ENCODE measurements at regions not wholly inside any gene's neighbourhood (a gene's known extent, or its start where the extent isn't known, plus 50 kb on each side); places are given as distances from the start of the nearest gene placed in this dataset.

DNA sequence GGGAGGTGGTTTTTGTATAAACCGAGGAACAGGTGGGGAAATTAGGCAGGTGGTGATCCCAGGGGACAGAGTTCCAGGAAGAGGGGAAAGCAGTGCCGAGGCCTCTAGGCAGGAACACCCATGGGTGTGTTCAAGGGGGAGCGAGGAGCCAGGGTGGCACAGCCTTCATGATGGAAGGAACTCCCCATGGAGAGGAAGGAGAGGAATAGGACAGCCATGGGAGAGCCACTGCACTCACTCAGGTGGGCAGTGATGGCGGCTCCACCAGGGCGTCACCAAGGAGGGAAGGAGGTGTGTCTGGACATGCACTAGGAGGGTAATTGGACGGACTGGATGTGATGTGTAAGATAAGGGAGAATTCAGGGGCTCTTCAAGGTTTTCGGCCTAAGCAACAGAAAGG lies 98.2 kb downstream of the THBS2 start:
- TF ChIP-seq, protein P1, sequence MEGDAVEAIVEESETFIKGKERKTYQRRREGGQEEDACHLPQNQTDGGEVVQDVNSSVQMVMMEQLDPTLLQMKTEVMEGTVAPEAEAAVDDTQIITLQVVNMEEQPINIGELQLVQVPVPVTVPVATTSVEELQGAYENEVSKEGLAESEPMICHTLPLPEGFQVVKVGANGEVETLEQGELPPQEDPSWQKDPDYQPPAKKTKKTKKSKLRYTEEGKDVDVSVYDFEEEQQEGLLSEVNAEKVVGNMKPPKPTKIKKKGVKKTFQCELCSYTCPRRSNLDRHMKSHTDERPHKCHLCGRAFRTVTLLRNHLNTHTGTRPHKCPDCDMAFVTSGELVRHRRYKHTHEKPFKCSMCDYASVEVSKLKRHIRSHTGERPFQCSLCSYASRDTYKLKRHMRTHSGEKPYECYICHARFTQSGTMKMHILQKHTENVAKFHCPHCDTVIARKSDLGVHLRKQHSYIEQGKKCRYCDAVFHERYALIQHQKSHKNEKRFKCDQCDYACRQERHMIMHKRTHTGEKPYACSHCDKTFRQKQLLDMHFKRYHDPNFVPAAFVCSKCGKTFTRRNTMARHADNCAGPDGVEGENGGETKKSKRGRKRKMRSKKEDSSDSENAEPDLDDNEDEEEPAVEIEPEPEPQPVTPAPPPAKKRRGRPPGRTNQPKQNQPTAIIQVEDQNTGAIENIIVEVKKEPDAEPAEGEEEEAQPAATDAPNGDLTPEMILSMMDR (IDR thresholded peaks at IDR 0.05), result no peak
- TF ChIP-seq POLR2A (IDR thresholded peaks at IDR 0.05), result no peak
- no peak overlapping the region for H3K4me3 ChIP-seq (ENCODE audit: low read depth, poor library complexity, severe bottlenecking)
- no peak for DNase-seq (ENCODE audit: low spot score in 2 of 2)
- 92 to 95% methylated on average over 7 of the region's 7 CpGs for WGBS, 2 donors
- intact Hi-C loops (cut with DNase I; ENCODE audit: low total_unique reads), result no loop called here

DNA sequence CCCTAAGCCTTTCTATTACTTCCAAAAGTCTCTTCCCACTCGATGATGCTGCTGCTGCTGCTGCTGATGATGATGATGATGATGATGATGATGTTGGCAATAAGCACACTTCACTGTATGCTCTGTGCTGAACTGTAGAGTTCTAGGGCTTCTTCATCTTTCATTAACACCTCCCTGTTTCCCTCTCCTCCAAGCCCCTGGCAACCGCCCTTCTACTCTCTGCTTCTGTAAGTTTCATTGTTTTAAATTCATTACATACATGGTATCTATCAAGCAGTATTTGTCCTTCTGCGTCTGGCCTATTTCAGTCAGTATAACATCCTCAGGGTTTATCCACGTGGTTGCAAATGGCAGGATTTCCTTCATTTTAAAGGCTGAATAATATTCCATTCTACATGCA lies 100.2 kb downstream of the THBS2 start:
- intact Hi-C loops (cut with DNase I; ENCODE audit: low total_unique reads), result no loop called here
- no peak for TF ChIP-seq POLR2A (IDR thresholded peaks at IDR 0.05)
- TF ChIP-seq, protein P1 (IDR thresholded peaks at IDR 0.05), result no peak
- no peak overlapping the region for H3K4me3 ChIP-seq (ENCODE audit: low read depth, poor library complexity, severe bottlenecking)
- DNase-seq (ENCODE audit: low spot score in 2 of 2), result no peak
- 92 to 93% methylated on average over 4 of the region's 4 CpGs for WGBS, 2 donors

DNA sequence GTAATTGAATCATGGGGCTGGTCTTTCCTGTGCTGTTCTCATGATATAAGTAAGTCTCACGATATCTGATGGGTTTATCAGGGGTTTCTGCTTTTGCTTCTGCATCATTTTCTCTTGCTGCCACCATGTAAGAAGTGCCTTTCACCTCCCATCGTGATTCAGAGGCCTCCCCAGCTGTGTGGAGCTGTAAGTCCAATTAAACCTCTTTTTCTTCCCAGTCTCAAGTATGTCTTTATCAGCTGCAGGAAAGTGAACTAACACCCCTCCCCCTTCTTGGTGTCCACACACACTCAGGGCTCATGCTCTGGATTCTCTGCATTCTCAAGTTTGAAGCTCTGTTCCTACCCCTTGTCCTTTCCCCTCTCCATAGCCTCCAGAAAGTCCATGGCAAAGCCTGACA lies 107.1 kb downstream of the THBS2 start:
- WGBS, 2 donors, result 58 to 64% methylated on average over 2 of the region's 2 CpGs

DNA sequence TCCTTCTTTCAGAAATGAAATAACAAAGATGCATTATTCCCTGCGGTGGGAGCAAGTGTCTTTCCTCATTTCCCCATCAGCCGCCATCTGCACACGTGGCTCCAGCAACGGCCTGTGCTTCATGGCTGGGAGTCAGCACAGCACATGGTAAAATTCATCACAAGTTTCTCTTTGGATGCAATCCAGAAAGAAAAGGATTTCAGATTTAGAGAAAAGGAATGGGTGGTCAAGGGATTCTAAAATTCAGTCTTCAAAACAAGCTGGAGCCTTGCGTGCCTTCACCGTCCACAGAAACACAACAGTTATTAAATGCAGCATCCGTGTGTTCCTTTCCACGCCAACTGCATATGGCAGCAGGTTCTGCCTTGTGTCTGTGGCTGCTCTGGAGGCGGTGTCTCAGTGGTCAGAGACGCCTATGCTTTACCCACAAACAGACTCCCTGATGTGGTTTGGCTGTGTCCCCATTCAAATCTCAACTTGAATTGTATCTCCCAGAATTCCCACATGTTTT lies 107.6 kb downstream of the THBS2 start:
- TF ChIP-seq, protein P1 (IDR thresholded peaks at IDR 0.05), result no peak
- no peak for TF ChIP-seq POLR2A (IDR thresholded peaks at IDR 0.05)
- no peak overlapping the region for H3K4me3 ChIP-seq (ENCODE audit: low read depth, poor library complexity, severe bottlenecking)
- DNase-seq (ENCODE audit: low spot score in 2 of 2), result peak in 1 of 2 donors; percentile 77
- 57 to 68% methylated on average over 10 of the region's 10 CpGs for WGBS, 2 donors
- intact Hi-C loops (cut with DNase I; ENCODE audit: low total_unique reads), result no loop called here

More for the DNA sequence above, 107.1 kb downstream of the THBS2 start:
- intact Hi-C loops (cut with DNase I; ENCODE audit: low total_unique reads), result no loop called here
- no peak overlapping the region for H3K4me3 ChIP-seq (ENCODE audit: low read depth, poor library complexity, severe bottlenecking)
- DNase-seq (ENCODE audit: low spot score in 2 of 2), result no peak
- no peak for TF ChIP-seq POLR2A (IDR thresholded peaks at IDR 0.05)
- TF ChIP-seq, protein P1 (IDR thresholded peaks at IDR 0.05), result no peak

DNA sequence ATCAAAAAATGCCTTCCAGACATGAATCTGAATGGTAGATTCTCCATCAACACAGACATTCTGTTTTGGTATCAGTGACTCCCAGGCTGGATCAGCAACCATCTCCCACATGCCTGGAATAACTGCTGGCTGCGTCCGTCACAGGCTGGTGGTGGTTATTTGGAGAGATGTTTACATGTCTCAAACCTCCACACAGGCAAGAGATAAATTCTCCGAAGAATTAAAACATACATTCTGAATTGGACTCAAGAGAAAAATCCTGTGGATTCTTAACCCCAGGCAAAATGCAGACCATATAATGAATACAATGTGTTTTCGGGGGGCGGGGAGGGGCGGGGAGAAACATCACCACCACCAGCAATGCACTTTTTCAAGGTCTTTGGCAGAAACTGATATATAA lies 108.2 kb downstream of the THBS2 start:
- 54 to 55% methylated on average over 6 of the region's 6 CpGs for WGBS, 2 donors
- intact Hi-C loops (cut with DNase I; ENCODE audit: low total_unique reads), result no loop called here
- TF ChIP-seq POLR2A (IDR thresholded peaks at IDR 0.05), result no peak
- TF ChIP-seq, protein P1 (IDR thresholded peaks at IDR 0.05), result no peak
- no peak for DNase-seq (ENCODE audit: low spot score in 2 of 2)
- H3K4me3 ChIP-seq (ENCODE audit: low read depth, poor library complexity, severe bottlenecking), result no peak overlapping the region

DNA sequence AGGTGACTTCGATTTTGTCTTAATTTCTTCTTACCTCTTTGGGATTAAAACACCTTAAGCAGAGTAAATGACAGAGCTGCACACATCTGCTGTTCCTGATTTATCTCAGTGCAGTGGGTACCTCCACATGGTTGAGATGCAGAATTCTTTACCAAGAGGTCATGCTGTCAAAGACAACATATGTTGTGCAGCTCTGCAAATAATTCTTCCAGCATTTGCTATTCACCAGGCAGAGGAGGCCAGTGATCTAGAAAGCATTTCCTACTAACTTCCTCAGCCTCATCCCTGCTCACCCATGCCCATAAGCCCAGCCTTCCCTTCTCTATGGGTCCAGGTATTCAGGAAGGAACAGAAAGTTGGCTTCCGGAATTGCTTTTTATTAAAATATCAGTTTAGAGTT lies 109.3 kb downstream of the THBS2 start:
- 91 to 92% methylated on average over 2 of the region's 2 CpGs for WGBS, 2 donors

More for the DNA sequence above, 109.3 kb downstream of the THBS2 start:
- DNase-seq (ENCODE audit: low spot score in 2 of 2), result no peak
- H3K4me3 ChIP-seq (ENCODE audit: low read depth, poor library complexity, severe bottlenecking), result no peak overlapping the region
- intact Hi-C loops (cut with DNase I; ENCODE audit: low total_unique reads), result no loop called here
- TF ChIP-seq, protein P1 (IDR thresholded peaks at IDR 0.05), result no peak
- no peak for TF ChIP-seq POLR2A (IDR thresholded peaks at IDR 0.05)
